Heart right ventricle (tissue), 16 donors: ENCODE measurements at regions not wholly inside any gene's neighbourhood (a gene's known extent, or its start where the extent isn't known, plus 50 kb on each side); places are given as distances from the start of the nearest gene placed in this dataset.

ENCODE experiments used
- ATAC-seq, 8 donors: fragments of 200-7000 bp; cut with Tn5 transposase; one replicate each; pipeline ENCODE4 v1.9.1; 2020; ENCODE audit warnings: mild to moderate bottlenecking in 8 of 8, moderate library complexity in 8 of 8, moderate number of reproducible peaks in 1 of 8
- DNase-seq, 2 donors: peaks; one replicate each; pipeline ENCODE4 v3.0.0-alpha.2; 2020
- H3K27ac ChIP-seq, 10 donors: fragments of 200-600 bp; sonication (generic) in 2 of 10; one replicate each; pipeline versions ENCODE4 v1.5.0 to v1.8.0; 2020 to 2022; ENCODE audit warnings: mild to moderate bottlenecking in 3 of 10
- H3K27me3 ChIP-seq, 7 donors: fragments of 200-600 bp; one replicate each; pipeline ENCODE4 v1.8.0; 2021 to 2022; ENCODE audit warnings: mild to moderate bottlenecking in 2 of 7
- H3K36me3 ChIP-seq, 9 donors: fragments of 200-600 bp; sonication (generic) in 1 of 9; one replicate each; pipeline versions ENCODE4 v1.5.0 to v1.8.0; 2020 to 2022; ENCODE audit warnings: mild to moderate bottlenecking in 2 of 9
- H3K4me1 ChIP-seq, 9 donors: fragments of 200-600 bp; sonication (generic) in 1 of 9; one replicate each; pipeline versions ENCODE4 v1.5.0 to v1.8.0; 2020 to 2022; ENCODE audit warnings: mild to moderate bottlenecking in 4 of 9
- H3K4me3 ChIP-seq, 10 donors: fragments of 200-600 bp; sonication (generic) in 2 of 10; one replicate each; pipeline versions ENCODE4 v1.5.0 to v1.8.0; 2020 to 2022; ENCODE audit warnings: mild to moderate bottlenecking in 7 of 10, moderate library complexity in 2 of 10
- H3K9me3 ChIP-seq, 11 donors: fragments of 200-600 bp in 10 of 11; sonication (generic) in 2 of 11; one replicate each; pipeline versions ENCODE4 v1.5.0 to v1.8.0; 2013 to 2022; ENCODE audit warnings: mild to moderate bottlenecking in 2 of 11, control low read depth in 1 of 11, moderate library complexity in 1 of 11
- CTCF ChIP-seq, 9 donors: fragments of 200-600 bp; sonication (generic) in 2 of 9; IDR thresholded peaks; one replicate each; pipeline versions ENCODE4 v1.5.0 to v1.8.0; 2021 to 2022; ENCODE audit warnings: antibody characterized with exemption in 9 of 9, mild to moderate bottlenecking in 5 of 9, moderate library complexity in 1 of 9
- WGBS, 2 donors: extraction: QIAGEN DNeasy Blood & Tissue Kit; methylation state at CpG; one replicate each; pipeline ENCODE4 v1.1.7; 2013; ENCODE audit warnings: inconsistent platforms in 1 of 2; 5-methylcytosine and 5-hydroxymethylcytosine counted together
- intact Hi-C, 10 donors: fragments of 100-400 bp; cut with DNase I; formaldehyde crosslinking; loops; one replicate each; pipeline versions ENCODE4 v1.11.1 to v1.14.2; 2022
- donor health status: Arrhythmogenic right ventricular cardiomyopathy.
- donor health status: ischemic (EF 13 %, LVEDD 7.1; RV severe dilation, severe dysfunction).
- donor health status: healthy with polysubstance abuse.
- donor health status: DM: no; HTN: yes; CAD: no.
- donor health status: DM: no; HTN: no; CAD: no.
- donor health status: ischemic (EF 25% LVEDD 6.9; RV normal size, moderate dysfunction).
- donor health status: ischemic (EF 25% LVEDD 5.7; RV mildly dilated, moderate dysfunction).
- donor health status: healthy.
- donor health status: DM: yes; HTN: yes; CAD: no.
- donor health status: Ischemic cardiomyopathy.
- donor health status: ischemic (EF 35%, LVEDD 5.7; RV mildly dilated, moderate dysfunction).
- donor health status: nonischemic (EF 11% LVEDD 7.7; RV severe dilation, severe dysfunction).
- donor health status: DM: yes; HTN: yes; CAD: no.
- donor health status: PGD.
- donor health status: ischemic (EF 29% LVEDD 5.4; RV normal size, mild dysfunction).
- donor health status: nonischemic (EF 23%, LVEDD 6.1; RV moderate dilation, normal function).

- no peak overlapping the region for H3K4me3 ChIP-seq
- no peak for TF ChIP-seq CTCF (IDR thresholded peaks at IDR 0.05)
- ATAC-seq: no peak
- no peaks in the 10 kb centered on the region for H3K36me3 ChIP-seq
- no peak overlapping the region for H3K27ac ChIP-seq
- no peaks in the 10 kb centered on the region for H3K27me3 ChIP-seq
- whole genome bisulfite sequencing, 2 donors: 63 to 76% methylated on average over 2 of the region's 2 CpGs
- no peak for DNase-seq
- no peaks in the 10 kb centered on the region for H3K4me1 ChIP-seq
- no peaks in the 10 kb centered on the region for H3K9me3 ChIP-seq
- intact Hi-C loops: no loop called here
These were observed 339.0 kb downstream of the GATA3 start for GRCh38 chr10:8393531-8393930.

- intact Hi-C loops: no loop called here
- TF ChIP-seq CTCF (IDR thresholded peaks at IDR 0.05): no peak
- H3K27ac ChIP-seq: no peak overlapping the region
- ATAC-seq: no peak
- no peaks in the 10 kb centered on the region for H3K4me1 ChIP-seq
- H3K36me3 ChIP-seq: no peaks in the 10 kb centered on the region
- no peak overlapping the region for H3K4me3 ChIP-seq
- DNase-seq: no peak
- H3K9me3 ChIP-seq: no peaks in the 10 kb centered on the region
- WGBS, 2 donors: 59 to 61% methylated on average over 1 of the region's 1 CpG
- peaks cover 0 to 8% (median 0%) of the 10 kb centered on the region in 7 donors for H3K27me3 ChIP-seq
These were observed 342.2 kb downstream of the GATA3 start for GRCh38 chr10:8396675-8397074.

GRCh38 chr10:8398771-8399170 lies 344.3 kb downstream of the GATA3 start:
- Histone ChIP-seq H3K36me3 (no peaks in the 10 kb centered on the region), H3K9me3 (no peaks in the 10 kb centered on the region), H3K4me3 (no peak overlapping the region), H3K27ac (no peak overlapping the region), H3K27me3 (peaks cover 0 to 8% (median 0%) of the 10 kb centered on the region in 7 donors), H3K4me1 (no peaks in the 10 kb centered on the region)
- no peak for DNase-seq
- ATAC-seq: no peak
- WGBS, 2 donors: 14 to 33% methylated on average over 1 of the region's 1 CpG
- TF ChIP-seq CTCF (IDR thresholded peaks at IDR 0.05): no peak
- intact Hi-C loops: no loop called here

GRCh38 chr10:8400151-8400550 lies 345.7 kb downstream of the GATA3 start:
- Histone ChIP-seq H3K4me1 (peaks cover 0 to 5% (median 0%) of the 10 kb centered on the region in 9 donors), H3K27ac (no peak overlapping the region), H3K36me3 (no peaks in the 10 kb centered on the region), H3K4me3 (no peak overlapping the region), H3K9me3 (no peaks in the 10 kb centered on the region), H3K27me3 (peaks cover 0 to 8% (median 0%) of the 10 kb centered on the region in 7 donors)
- ATAC-seq (no peak), DNase-seq (no peak)
- no peak for TF ChIP-seq CTCF (IDR thresholded peaks at IDR 0.05)
- WGBS, 2 donors: 67 to 69% methylated on average over 6 of the region's 6 CpGs
- intact Hi-C loops: no loop called here
